Memory B cell (primary cell): ENCODE measurements at regions not wholly inside any gene's neighbourhood (a gene's known extent, or its start where the extent isn't known, plus 50 kb on each side); places are given as distances from the start of the nearest gene placed in this dataset.
"Not testable (repeated sequence)": the region's sequence is repeated elsewhere in the genome, so short reads cannot be mapped to it uniquely, and the experiment has no call there.

Experiments
- ATAC-seq: fragments of 150-1000 bp; cut with Tn5 transposase; 2 replicates; pipeline ENCODE4 v1.10.0; 2021; ENCODE audit warnings: low read depth, mild to moderate bottlenecking, moderate library complexity
- DNase-seq, 2 donors: peaks; one replicate each; pipeline ENCODE4 v3.0.0; 2022; ENCODE audit warnings: low spot score in 2 of 2
- H3K27ac Mint-ChIP-seq: one replicate; pipeline ENCODE4 v1.8.0; 2022; ENCODE audit warnings: mild to moderate bottlenecking, moderate library complexity, mixed read lengths
- H3K27me3 Mint-ChIP-seq: one replicate; pipeline ENCODE4 v1.8.0; 2022; ENCODE audit warnings: mixed read lengths
- H3K36me3 Mint-ChIP-seq: one replicate; pipeline ENCODE4 v1.8.0; 2022; ENCODE audit warnings: mild to moderate bottlenecking, mixed read lengths
- H3K4me1 Mint-ChIP-seq: one replicate; pipeline ENCODE4 v1.8.0; 2022; ENCODE audit warnings: mixed read lengths
- H3K4me3 Mint-ChIP-seq: one replicate; pipeline ENCODE4 v1.8.0; 2022; ENCODE audit warnings: mild to moderate bottlenecking, moderate library complexity, mixed read lengths
- H3K9me3 Mint-ChIP-seq: one replicate; pipeline ENCODE4 v1.8.0; 2022; ENCODE audit warnings: mixed read lengths

GRCh38 chr11:71383461-71383860, 64.7 kb downstream of the DHCR7 start:
- DNase-seq (peak in 1 of 2 donors; percentile 37), ATAC-seq (peak; percentile 92)
- H3K27me3 Mint-ChIP-seq = peaks cover 14% of the 10 kb centered on the region
- peaks cover 51% of the 10 kb centered on the region for H3K4me1 Mint-ChIP-seq
- H3K36me3 Mint-ChIP-seq = peaks cover 7% of the 10 kb centered on the region
- H3K9me3 Mint-ChIP-seq = peaks cover 7% of the 10 kb centered on the region
- peak overlapping the region; percentile 48 for H3K4me3 Mint-ChIP-seq
- no peak overlapping the region for H3K27ac Mint-ChIP-seq

- peaks cover 5% of the 10 kb centered on the region for H3K36me3 Mint-ChIP-seq
- peak overlapping the region; percentile 60 for H3K27ac Mint-ChIP-seq
- peaks cover 4% of the 10 kb centered on the region for H3K9me3 Mint-ChIP-seq
- H3K4me3 Mint-ChIP-seq = peak overlapping the region; percentile 67
- peak; percentile 72 for ATAC-seq
- peaks cover 40% of the 10 kb centered on the region for H3K4me1 Mint-ChIP-seq
- H3K27me3 Mint-ChIP-seq = peaks cover 3% of the 10 kb centered on the region
- DNase-seq = no peak
Observed at GRCh38 chr11:71381781-71382505, 66.2 kb downstream of the DHCR7 start.

- no peak overlapping the region for H3K27ac Mint-ChIP-seq
- H3K27me3 Mint-ChIP-seq = peaks cover 5% of the 10 kb centered on the region
- H3K4me1 Mint-ChIP-seq = peaks cover 39% of the 10 kb centered on the region
Observed at GRCh38 chr11:71379701-71380100, 68.5 kb downstream of the DHCR7 start.

DNA sequence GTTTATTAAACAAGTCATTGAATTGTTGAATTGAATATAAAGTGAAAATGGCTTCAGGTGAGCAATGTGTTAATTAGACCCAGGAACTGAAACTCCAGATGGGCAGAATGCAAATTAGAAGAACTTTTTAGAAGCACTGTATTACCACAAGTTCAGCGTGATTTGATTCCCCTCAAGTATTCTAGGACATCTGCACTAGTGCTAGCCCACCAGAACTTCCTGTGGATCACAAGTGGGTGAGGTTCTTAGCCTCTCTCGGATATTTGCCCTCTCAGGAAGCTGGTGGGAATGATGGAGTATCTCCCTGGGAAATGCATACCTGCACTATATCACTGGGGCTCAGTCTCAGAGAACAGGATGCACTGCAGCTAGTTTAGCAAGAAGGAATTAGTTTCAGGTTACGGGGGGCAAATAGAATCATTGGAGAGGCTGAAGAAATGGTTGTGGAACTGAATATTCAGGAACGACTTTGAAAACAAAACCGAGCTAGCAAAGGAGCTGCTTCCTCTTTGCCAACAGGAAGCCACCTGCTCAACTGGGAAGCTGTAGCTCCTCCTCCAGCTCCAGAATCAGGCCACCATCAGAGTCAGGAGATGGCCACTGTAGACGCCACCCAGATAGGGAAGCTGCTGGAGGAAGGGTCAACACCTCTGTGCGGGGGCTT, 74.3 kb downstream of the DHCR7 start:
- Mint-ChIP-seq H3K9me3 (peaks cover 6% of the 10 kb centered on the region), H3K4me3 (peak overlapping the region; percentile 60), H3K27me3 (peaks cover 8% of the 10 kb centered on the region), H3K27ac (no peak overlapping the region), H3K4me1 (peaks cover 40% of the 10 kb centered on the region), H3K36me3 (peaks cover 4% of the 10 kb centered on the region)
- ATAC-seq (peak; percentile 97), DNase-seq (peak in 1 of 2 donors; percentile 34)

More at GRCh38 chr11:71379701-71380100, 68.5 kb downstream of the DHCR7 start:
- Mint-ChIP-seq H3K9me3 (peaks cover 8% of the 10 kb centered on the region), H3K36me3 (peaks cover 8% of the 10 kb centered on the region), H3K4me3 (no peak overlapping the region)
- no peak for DNase-seq
- no peak for ATAC-seq

GRCh38 chr11:71372693-71373657, 75.2 kb downstream of the DHCR7 start:
- DNase-seq (no peak), ATAC-seq (peak; percentile 8)
- Mint-ChIP-seq H3K4me3 (peak overlapping the region; percentile 60), H3K4me1 (peaks cover 38% of the 10 kb centered on the region), H3K27me3 (peaks cover 11% of the 10 kb centered on the region), H3K27ac (no peak overlapping the region), H3K9me3 (peaks cover 4% of the 10 kb centered on the region), H3K36me3 (peaks cover 3% of the 10 kb centered on the region)

- H3K4me1 Mint-ChIP-seq = peaks cover 37% of the 10 kb centered on the region
- peaks cover 3% of the 10 kb centered on the region for H3K36me3 Mint-ChIP-seq
- H3K9me3 Mint-ChIP-seq = peaks cover 4% of the 10 kb centered on the region
- no peak overlapping the region for H3K4me3 Mint-ChIP-seq
- DNase-seq (no peak), ATAC-seq (no peak)
- no peak overlapping the region for H3K27ac Mint-ChIP-seq
- peaks cover 11% of the 10 kb centered on the region for H3K27me3 Mint-ChIP-seq
Observed at GRCh38 chr11:71371674-71372069, 76.5 kb downstream of the DHCR7 start.

DNA sequence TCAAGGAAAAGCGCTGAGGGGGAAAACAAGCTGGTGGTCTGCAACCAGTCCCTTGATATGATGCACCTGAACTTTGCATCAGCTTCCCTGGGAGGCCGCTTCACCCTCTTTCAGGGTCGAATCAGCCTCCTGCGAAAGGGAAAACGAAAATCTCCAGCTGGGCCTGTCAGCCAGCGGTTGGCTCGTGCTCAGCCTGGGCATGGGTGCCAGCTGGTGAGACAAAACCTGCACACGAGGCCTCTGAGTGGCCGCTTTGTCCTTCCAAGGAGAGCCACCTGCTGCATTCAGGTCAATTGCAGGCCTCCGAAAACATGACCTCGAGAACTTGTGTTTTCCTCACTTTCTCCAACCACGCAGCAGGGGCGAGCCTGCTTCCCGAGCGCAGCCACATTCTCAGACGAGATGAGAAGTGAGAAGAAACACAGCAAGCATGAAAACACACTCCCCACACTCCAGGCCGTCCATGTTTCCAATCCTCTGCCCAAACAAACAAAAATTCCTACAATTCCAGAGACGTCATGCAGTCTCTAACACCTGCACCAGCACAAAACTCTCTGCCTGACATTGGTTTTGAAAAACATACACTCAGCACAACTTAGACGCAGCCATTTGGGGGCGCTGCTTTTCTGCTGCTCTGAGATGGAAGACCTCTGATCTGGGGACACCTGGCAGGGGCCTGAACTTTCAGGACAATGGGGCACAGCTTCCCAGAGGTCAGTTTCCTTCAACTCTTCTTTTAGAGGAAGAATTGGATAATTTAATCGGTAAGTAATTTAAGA, 77.1 kb downstream of the DHCR7 start:
- Mint-ChIP-seq H3K9me3 (peaks cover 1% of the 10 kb centered on the region), H3K36me3 (peaks cover 1% of the 10 kb centered on the region), H3K4me1 (peaks cover 33% of the 10 kb centered on the region), H3K4me3 (no peak overlapping the region), H3K27me3 (peaks cover 10% of the 10 kb centered on the region), H3K27ac (no peak overlapping the region)
- ATAC-seq (no peak), DNase-seq (no peak)

GRCh38 chr11:71370020-71370747, 78.0 kb downstream of the DHCR7 start:
- H3K27me3 Mint-ChIP-seq = peaks cover 9% of the 10 kb centered on the region
- DNase-seq (no peak), ATAC-seq (no peak)
- H3K27ac Mint-ChIP-seq = no peak overlapping the region
- no peak overlapping the region for H3K4me3 Mint-ChIP-seq
- peaks cover 29% of the 10 kb centered on the region for H3K4me1 Mint-ChIP-seq
- no peaks in the 10 kb centered on the region for H3K9me3 Mint-ChIP-seq
- H3K36me3 Mint-ChIP-seq = no peaks in the 10 kb centered on the region

GRCh38 chr11:71369411-71369810, 78.8 kb downstream of the DHCR7 start:
- Mint-ChIP-seq H3K27me3 (peaks cover 9% of the 10 kb centered on the region), H3K36me3 (no peaks in the 10 kb centered on the region), H3K27ac (no peak overlapping the region), H3K4me3 (no peak overlapping the region), H3K4me1 (peaks cover 25% of the 10 kb centered on the region), H3K9me3 (no peaks in the 10 kb centered on the region)
- ATAC-seq (no peak), DNase-seq (no peak)

- ATAC-seq (no peak), DNase-seq (no peak)
- Mint-ChIP-seq H3K27me3 (peaks cover 9% of the 10 kb centered on the region), H3K27ac (no peak overlapping the region), H3K9me3 (no peaks in the 10 kb centered on the region), H3K36me3 (no peaks in the 10 kb centered on the region), H3K4me3 (no peak overlapping the region), H3K4me1 (peaks cover 22% of the 10 kb centered on the region)
Observed at GRCh38 chr11:71368966-71369365, 79.2 kb downstream of the DHCR7 start.

GRCh38 chr11:71367756-71368155, 80.4 kb downstream of the DHCR7 start:
- no peaks in the 10 kb centered on the region for H3K9me3 Mint-ChIP-seq
- H3K4me3 Mint-ChIP-seq = no peak overlapping the region
- DNase-seq (no peak), ATAC-seq (no peak)
- peaks cover 9% of the 10 kb centered on the region for H3K27me3 Mint-ChIP-seq
- no peaks in the 10 kb centered on the region for H3K36me3 Mint-ChIP-seq
- no peak overlapping the region for H3K27ac Mint-ChIP-seq
- H3K4me1 Mint-ChIP-seq = peaks cover 13% of the 10 kb centered on the region

GRCh38 chr11:71367276-71367675, 80.9 kb downstream of the DHCR7 start:
- not testable (repeated sequence) for DNase-seq, H3K9me3 Mint-ChIP-seq, H3K27me3 Mint-ChIP-seq, H3K4me3 Mint-ChIP-seq, H3K27ac Mint-ChIP-seq, ATAC-seq, H3K36me3 Mint-ChIP-seq
- peaks cover 10% of the 10 kb centered on the region for H3K4me1 Mint-ChIP-seq

- DNase-seq (no peak), ATAC-seq (no peak)
- H3K27me3 Mint-ChIP-seq = peaks cover 7% of the 10 kb centered on the region
- H3K9me3 Mint-ChIP-seq = no peaks in the 10 kb centered on the region
- H3K27ac Mint-ChIP-seq = no peak overlapping the region
- H3K4me1 Mint-ChIP-seq = peaks cover 2% of the 10 kb centered on the region
- H3K36me3 Mint-ChIP-seq = no peaks in the 10 kb centered on the region
- no peak overlapping the region for H3K4me3 Mint-ChIP-seq
Observed at GRCh38 chr11:71366076-71366475, 82.1 kb downstream of the DHCR7 start.
